Amniotic epithelial cell (primary cell): ENCODE measurements at regions not wholly inside any gene's neighbourhood (a gene's known extent, or its start where the extent isn't known, plus 50 kb on each side); places are given as distances from the start of the nearest gene placed in this dataset.
A peak's percentile ranks its signal among the peaks of the same experiment; 100 is the strongest.

Experiments used
- DNase-seq: peaks from one replicate; pipeline ENCODE4 v3.0.0-alpha.2; 2010; ENCODE audit warnings: low read depth

DNA sequence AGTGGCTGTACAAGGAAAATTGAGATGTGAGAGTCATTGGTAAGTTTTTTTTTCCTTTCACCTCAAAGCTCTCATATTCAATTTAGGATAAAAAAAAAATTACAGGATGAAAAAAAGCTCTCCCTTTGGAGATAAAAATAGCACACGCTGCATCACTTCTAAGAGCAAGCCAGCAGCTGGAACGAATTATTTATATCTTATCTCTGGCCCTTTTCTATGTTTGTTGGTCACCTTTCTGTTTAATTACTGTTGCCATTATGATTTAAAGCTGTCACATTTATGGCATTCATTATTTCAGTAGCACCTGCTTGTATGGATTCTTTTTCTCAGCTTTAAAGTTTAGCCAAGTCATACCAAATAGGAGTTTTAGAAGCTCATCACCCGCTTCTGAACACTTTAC lies 171.6 kb upstream of the PDZRN3 start:
- no peak for DNase-seq

DNA sequence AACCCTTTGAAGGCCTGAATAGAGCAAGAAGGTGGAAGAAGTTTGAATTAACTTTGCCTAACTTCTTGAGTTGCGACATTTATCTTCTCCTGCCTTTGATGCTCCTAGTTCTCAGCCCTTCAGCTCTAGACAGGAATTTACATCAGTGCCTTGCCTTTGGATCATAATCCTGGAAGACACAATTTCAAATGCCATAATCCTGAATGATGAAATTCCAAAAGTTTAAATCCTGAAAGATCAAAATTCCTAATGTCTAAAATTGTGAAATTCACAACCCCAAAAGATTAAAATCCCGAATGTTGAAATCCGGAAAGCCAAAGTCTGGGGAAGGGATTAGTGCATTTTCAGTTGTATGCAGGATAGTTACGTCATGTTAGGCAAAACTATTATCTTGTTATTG lies 166.6 kb upstream of the PDZRN3 start:
- peak; percentile 86 for DNase-seq

DNA sequence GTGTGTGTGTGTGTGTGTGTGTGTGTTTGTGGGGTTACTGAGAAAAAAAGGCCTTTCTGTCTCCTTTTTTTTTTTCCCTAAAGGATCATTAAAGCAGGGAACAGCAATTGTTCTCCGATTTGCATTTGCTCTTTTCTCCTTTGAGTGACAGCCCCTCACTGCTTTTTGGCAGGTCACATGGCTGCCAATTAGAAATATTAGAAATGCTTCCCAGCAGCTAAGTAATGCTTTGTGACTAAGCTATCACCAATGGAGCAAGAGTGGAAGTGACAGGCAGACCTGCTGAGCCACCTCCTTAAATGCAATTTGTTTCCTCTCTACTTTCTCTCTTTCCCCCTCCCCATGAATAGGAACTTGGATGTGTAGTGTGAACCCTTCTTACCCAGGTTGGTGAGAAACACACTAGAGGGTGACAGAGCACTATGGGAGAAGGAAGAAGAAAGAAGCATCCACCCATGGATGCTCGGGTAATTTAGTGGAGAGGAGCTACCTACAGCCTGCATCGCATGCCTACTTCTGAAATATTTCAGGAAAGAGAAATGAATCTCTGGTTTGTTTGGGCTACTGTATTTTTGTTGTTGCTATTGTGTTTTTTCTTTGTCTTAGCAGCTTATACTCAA lies 165.2 kb upstream of the PDZRN3 start:
- no peak for DNase-seq

DNA sequence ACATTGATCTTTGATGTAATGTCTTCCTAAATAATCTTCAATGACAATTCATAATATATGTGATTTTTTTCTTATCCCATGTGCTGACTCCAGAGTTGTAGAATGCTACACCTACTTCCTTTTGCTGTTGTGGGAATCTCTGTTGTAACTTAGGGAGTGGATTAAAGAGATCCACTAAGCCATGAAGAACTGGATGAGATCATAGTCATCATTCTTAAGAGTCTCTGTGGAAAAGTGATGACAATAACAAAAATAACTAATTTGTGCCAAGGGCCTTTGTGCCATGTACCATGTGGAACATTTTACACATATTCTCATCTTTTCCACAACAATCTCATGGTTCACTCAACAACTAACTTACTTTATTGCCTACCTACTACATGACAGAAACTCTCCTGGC lies 162.9 kb upstream of the PDZRN3 start:
- DNase-seq = peak; percentile 62

DNA sequence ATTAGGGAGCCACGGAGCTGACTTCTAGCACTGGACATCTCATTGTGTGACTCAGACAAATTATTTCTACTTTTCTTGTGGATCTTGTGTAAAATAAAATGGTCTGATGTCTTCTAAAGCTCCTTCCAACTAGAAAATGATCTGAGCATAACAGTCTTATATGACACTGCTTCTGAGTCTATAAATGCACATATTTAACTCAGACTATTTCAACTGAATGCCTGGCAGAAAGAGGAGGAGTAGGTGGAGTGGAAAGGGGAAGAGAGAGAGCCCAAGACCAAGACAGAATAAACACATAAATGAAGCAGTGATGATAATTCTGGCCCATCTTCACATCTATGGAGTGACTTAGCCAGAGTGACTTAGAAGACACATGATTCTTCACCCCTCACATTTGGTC lies 162.3 kb upstream of the PDZRN3 start:
- DNase-seq = no peak

DNA sequence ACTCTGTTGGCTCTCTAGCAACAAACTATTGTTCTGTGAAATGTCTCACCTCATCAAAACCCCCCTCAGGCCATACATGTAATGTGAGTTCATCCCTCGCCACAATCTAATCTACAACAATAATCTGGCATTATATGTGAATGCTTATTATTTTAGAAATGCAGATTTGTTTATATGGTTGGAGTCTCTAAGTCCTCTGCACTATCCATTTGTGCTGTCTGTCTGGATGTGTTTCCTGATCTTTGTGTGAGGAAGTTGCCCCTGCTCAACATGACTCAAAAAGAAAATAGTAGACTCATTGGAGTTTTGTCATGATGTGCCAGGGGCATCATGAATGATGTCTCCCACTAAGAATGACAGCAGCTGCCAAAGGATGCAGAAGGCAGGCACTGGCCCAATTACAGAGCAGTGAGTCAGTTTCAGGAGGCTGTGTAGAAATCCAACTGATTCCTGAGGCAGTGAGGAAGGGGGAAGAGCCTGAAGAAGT lies 161.6 kb upstream of the PDZRN3 start:
- peak; percentile 91 for DNase-seq

DNA sequence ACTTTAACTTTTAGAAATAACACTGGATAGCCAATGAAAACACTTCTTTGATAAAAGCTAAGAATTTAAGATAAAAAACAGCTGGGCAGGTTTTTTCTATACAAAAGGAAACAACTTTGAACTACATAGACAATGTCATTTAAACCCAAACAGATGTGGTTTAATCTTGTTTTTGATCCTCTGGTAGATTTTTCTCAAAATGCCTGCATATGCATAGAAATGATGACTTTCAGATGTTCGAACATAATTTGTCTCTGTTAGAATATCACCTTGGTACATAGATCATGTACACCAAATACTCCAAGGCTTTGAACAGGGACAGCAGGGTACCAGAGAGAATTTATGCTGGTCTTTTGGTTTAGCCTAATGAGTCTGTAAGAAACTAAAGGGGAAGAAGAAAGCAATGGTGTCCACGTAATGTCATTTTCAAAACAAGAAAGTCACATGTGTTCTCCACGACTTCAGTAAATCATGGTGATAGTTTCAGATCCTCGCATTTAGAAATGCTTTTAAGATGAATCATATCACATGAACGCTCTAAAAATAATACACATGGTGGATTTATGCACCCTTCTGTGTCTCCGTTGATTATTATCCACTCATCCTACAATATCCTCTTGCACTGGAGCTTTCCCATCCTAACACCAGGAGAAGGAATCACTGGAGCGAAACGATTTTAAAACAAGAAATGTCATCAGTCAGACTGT lies 160.1 kb upstream of the PDZRN3 start:
- peak; percentile 33 for DNase-seq

DNA sequence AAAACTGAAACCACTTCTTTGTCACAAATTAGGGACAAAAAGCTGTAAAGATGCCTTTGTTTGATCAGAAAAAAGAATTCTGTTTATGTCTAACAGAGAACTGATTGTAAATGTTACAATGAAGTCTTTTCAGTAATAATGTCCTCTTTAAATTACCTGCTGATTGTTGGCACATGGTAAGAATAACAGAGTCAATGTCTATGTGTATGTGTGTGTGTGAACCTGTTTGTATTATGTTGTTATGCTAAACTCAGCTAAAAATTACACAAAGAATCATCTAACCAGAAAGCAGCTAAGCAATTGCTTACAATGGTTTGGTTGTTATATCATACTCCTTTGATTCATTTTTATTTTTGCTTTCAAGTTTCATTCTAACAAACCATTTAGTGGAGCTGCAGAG lies 159.1 kb upstream of the PDZRN3 start:
- DNase-seq = no peak

DNA sequence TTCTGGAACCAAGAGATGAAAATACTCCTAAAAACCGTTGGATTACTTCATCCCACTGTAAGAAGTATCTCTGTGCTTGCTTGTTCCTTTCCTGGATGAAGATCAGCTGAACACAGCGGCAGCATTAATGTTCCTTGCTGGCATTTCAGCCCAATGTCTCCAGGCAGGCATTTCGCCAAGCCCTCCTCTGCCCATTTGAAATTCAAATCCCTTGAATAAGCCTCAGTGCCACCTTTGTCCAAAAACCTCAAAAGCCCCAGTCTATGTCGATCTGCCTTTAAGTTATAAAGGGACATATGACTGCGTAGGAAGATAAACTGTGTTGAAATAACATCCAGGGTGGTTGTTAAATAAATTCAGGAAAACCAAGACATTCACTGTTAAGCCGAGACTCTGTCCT lies 156.8 kb upstream of the PDZRN3 start:
- no peak for DNase-seq

DNA sequence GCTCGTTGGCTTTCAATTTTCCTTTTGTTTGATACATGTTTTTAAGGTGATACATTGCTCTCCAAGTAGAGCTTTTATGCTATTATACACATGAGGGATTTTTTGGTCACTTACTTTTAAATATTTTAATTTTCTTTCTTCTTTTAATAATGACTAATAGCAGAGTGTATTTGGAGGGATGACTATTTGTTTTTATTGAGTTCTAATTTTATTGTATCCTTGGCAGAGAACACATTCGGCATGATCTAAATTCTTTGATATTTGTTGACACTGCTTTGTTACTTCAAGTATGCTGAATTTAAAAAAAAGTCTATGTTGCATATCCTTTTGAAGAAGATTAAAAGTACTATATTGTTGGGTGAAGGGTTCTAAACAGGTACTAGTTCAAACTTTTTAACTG lies 149.9 kb upstream of the PDZRN3 start:
- DNase-seq = no peak

DNA sequence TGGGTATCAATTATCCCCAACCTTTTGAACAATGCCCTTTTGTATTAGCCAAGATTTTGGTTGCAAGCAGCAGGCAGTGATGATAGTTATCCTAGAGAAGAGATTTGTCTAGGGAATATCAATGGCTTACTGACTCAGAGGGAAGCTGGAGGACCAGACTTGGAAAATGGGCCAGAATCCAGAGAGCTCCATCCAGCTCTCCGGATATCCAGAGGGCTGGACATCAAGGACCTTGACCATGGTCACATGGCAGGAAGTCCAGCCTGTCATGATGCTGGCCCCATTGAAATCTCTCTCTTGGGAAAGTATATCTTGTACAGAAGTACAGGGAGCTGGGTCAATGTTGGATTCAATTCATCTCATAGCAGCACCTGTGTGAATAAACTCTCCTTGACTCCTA lies 148.5 kb upstream of the PDZRN3 start:
- no peak for DNase-seq

DNA sequence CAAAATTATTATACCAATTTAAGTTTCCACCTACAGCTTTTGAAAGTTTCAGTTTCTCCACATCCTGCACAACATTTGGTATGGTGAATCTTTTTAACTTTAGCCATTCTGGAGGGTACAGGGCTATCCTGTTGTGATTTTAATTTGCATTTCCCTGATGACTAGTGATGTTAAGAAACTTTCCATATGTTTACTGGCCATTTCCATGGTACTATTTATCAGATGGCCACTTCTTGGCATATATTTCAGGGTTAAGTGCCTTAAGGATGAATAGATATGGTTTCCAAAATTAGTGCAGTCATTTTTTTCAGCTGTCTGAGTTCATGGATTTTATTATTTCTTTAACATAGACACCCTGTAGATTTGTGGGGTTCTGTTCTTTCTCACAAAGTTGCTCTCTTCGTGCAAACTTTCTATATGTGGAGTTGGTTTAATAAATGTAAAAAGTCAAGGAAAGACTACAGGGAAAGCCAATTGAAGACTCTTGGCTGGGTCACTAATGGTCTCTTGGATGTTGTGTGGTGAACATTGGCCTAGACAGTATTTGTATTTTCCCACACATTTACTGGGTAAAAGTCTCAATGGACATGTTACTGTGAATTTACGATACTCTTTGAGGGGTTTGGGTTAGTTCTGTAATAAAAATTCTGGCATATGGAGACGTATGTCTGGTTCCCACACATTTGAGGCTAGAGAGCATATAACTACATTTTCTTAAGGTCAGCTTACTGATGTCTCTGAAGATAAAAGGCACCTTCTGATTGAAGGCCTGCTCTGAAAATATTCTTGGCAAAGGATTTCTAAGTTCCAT lies 147.5 kb upstream of the PDZRN3 start:
- DNase-seq = no peak

DNA sequence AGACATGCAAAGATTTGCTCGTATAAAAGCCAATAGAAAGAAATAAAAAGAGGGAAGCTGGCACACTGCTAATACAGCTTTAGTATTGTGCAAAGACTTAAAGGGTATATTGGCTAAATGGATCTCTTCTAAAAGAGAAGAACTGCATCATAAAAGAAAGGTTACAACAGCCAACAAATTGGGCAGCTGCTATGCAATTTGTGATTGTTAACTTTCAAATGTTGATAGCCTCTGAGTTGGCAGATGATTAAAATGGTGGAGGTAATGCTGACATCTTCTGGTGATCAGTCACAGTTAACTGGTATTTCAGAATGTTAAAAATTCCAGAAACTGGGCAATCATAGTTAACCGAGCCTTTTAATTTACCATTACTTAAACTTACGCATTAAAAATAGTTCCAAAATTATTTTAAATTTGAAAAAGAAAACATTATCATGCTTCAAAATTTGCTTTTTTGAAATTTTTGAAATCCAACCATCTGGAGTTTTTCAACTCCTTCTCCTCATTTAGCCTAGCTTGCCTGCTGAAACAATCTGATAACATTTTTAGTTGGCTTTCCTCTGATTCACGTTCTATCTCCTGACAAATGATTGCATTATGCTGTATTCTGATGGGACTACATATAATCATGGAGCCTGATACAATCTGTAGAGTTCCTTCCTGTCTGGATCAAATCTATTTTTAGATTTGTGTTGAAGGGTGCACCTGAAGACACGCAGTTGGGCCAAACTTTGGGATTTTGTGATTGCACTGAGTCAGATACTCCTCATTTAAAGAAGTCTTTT lies 144.0 kb upstream of the PDZRN3 start:
- DNase-seq = peak; percentile 32

DNA sequence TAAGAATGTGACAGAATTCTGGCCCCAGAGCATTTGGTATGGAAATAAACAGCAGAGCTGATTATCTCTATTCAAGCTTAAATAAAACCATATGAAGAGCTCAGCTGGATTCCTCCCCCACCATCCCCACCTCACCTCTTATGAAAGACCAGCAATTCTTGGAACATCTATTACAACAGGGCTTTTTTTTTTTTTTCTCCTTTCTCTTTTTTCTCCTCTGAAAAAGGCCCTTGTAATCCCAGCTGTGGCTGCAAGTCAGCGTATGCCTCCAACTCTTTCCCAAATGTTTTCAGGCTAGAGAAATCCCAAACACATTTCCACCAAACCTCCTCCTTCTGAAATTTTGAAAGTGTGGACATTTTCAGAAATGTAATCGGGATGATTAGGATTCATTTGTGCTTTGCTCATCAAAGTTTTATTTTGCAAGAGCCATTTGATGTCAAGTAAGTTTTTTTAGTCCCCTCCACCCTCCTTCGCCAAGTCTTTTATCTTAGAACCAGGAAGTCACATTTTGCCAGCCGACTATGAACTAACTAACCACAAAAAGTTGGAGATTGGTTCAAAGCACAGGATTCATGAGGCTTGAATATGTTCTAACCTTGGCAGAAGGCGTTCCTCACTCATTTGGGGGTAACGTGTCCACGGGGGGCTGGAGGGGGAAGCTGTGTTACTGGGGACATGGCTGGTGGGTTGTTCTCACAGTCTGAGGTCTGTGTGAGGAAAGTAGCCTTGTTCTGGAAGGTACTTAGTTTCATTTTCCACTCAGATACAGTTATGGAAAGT lies 142.0 kb upstream of the PDZRN3 start:
- peak; percentile 89 for DNase-seq

DNA sequence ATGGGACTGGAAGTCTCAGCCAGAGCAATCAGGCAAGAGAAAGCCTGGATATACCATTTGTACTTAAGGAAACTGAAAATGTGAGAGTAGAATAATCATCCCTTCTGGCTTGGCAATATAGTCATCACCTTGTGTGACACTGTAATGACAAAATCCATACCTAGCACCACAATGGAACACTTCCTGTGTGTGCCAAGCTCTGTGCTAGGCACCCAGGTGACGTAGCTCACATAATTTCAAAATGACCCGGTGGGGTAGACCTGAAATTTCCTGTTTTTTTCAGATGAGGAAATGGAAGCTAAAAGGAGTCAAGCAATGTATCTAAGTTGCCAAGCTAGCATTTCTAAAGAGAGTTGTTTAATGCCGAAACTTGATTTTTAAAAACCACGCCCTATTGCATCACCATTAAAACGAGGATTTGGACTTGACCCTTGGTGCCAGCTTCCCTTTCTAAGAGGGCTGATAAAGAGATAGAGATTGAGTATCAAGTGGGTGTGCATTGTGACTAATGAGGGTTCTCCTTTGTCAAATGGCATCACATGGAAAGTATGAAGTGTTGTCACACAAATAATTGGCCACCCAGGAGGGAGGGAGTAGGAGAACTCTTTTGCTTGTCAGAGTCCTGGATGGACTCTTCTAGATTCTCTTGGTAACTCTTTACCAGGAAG lies 141.3 kb upstream of the PDZRN3 start:
- DNase-seq = no peak

DNA sequence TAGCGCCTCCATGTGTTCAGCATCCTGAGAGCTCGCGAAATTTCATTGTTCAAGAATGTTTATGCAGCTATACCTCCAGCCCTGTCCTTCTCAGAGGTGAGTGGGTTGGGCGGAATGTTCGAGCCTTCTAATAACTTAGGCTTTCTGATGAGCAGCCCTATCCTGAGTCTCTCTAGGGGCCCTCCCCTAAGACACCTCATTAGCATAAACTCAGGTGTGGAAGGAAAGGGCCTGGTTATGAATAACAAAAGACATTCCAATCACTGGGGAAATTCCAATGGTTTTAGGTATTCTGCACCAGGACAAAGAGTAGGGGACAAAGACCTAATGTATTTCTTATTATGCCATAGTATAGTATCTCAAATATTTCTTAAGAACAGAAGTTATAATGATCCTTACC lies 138.1 kb upstream of the PDZRN3 start:
- no peak for DNase-seq

DNA sequence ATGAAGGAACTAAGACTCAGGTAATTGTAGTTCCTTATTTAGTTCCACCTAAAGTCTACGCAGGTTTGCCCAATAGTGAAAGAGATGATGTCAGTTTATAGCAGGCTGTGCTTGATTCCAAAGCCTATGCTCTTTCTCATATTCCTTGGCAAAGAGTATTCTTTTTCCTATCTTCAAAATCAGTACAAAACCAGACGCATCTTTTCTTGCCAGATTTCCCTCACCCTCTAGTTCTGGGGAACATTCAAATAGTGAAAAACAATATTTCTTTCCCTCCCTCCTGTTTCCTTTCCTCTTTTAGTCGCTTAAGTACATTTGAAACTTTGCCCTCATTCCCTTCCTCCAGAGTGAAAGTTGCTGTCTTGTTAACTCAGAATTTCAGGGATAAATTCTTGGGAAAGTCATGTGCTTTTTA lies 134.6 kb upstream of the PDZRN3 start:
- DNase-seq = peak; percentile 20

DNA sequence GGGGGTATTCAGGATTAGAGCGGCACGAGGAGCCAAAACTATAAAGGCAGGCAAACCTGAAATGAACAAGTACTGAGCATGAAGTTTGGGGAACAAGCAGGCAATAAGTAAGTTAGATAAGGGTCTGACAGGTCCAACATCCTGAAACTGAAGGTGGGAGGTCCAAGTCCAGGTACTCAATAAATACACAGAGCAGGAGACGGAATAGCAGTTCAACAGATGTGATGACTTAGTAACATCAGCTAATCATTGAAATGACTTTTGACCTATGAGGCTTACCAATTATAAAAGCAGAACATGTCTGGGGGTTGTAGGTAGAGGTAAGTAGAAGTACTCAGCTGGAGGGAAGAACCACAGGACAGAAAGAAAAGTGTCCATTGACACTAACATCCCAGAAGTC lies 132.8 kb upstream of the PDZRN3 start:
- no peak for DNase-seq

DNA sequence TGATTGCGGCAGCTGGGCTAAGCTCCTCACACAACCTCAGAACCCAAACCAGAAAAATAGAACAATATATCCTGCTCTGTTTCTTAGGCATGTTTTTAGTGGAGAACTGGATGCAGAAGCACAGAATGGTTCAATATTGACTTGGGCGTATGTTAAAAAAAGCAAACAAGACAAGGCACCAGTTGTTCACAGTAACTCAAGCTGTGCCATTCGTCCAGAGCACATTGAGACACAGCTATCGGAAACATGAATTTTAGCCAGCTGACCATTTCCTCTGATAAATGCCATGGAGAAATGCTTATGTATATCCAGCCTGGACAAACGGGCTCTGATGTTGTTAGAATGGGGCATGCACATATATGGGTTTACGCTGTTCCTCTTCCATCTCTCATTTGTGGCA lies 129.2 kb upstream of the PDZRN3 start:
- DNase-seq = no peak

DNA sequence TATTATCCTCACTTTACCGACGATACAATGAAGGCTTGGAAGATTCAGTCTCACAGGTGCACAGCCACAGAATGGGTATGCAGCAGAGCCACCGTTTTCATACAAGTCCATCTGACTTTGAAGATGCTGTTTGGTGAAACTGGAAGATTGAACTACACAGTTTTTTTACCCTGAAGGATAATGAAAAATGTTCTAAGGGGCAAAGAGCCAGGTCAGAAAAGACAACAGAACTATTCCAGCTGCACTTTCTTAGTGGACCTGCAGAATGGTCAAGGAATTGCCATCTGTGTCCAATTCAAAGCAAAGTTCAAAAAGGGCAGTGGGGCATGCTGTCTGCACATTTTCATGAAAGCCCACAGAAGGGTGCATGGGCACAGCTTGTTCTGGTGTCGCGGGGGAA lies 127.6 kb upstream of the PDZRN3 start:
- DNase-seq = no peak

DNA sequence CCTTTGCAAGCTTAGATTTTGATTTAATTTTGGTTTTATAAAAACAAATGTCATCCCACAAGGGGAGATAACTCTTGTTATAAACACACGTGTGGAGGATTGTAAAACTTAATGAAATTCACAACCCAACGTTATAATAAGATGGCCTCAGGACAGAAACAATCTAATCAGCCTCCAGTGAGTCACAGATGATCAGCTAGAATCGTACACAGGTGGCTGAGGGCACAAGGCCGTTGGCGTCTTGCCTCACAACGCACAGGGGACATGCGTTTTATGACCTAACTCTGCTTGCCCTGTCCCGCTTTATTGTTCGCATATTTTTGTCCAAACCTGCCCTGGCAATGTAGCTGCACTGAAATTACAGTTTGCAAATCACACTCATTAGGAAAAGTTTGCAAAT lies 121.9 kb upstream of the PDZRN3 start:
- no peak for DNase-seq
